BE2C (cell line): ENCODE measurements at regions not wholly inside any gene's neighbourhood (a gene's known extent, or its start where the extent isn't known, plus 50 kb on each side); places are given as distances from the start of the nearest gene placed in this dataset.

Source experiments
- DNase-seq: peaks from one replicate; pipeline ENCODE4 v3.0.0-alpha.2; 2020
- H3K27me3 ChIP-seq: fragments of 250-450 bp; sonication (Bioruptor Pico); 2 replicates; pipeline ENCODE4 v1.5.1; 2020; ENCODE audit warnings: mild to moderate bottlenecking
- H3K36me3 ChIP-seq: fragments of 250-450 bp; sonication (Bioruptor Pico); 2 replicates; pipeline ENCODE4 v1.5.1; 2020; ENCODE audit warnings: mild to moderate bottlenecking
- H3K4me1 ChIP-seq: fragments of 250-450 bp; sonication (Bioruptor Pico); 2 replicates; pipeline ENCODE4 v1.5.1; 2020
- H3K4me3 ChIP-seq: 2 replicates; pipeline ENCODE4 v1.5.1; 2011; ENCODE audit warnings: low read depth, low read length
- H3K9me3 ChIP-seq: fragments of 250-450 bp; sonication (Bioruptor Pico); 2 replicates; pipeline ENCODE4 v1.5.1; 2020
- TF ChIP-seq, protein P1 (sequence below): IDR thresholded peaks from 2 replicates; pipeline ENCODE4 v1.5.1; 2012; ENCODE audit warnings: mild to moderate bottlenecking, low read depth, low read length

DNA sequence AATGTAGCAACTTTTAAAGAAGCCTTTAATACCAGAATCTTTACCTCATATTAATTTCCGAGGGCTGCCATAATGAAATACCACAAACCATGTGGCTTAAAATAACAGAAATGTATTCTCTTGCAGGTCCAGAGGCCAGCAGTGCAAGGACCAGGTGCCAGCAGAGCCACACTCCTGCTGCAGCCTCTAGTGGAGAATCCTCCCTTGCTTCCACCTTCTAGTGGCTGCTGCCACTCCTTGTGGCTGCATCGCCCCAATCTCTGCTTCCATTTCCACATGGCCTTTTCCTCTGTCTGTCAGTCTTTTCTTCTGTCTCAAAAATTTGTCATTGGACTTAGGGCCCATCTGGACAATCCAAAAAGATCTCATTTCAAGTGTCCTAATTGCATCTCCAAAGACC, 401.5 kb downstream of the EFNA5 start:
- H3K4me3 ChIP-seq, result no peak overlapping the region
- no peaks in the 10 kb centered on the region for H3K9me3 ChIP-seq
- no peak for DNase-seq
- no peaks in the 10 kb centered on the region for H3K27me3 ChIP-seq
- no peaks in the 10 kb centered on the region for H3K36me3 ChIP-seq
- H3K4me1 ChIP-seq, result peaks cover 17% of the 10 kb centered on the region
- TF ChIP-seq, protein P1, sequence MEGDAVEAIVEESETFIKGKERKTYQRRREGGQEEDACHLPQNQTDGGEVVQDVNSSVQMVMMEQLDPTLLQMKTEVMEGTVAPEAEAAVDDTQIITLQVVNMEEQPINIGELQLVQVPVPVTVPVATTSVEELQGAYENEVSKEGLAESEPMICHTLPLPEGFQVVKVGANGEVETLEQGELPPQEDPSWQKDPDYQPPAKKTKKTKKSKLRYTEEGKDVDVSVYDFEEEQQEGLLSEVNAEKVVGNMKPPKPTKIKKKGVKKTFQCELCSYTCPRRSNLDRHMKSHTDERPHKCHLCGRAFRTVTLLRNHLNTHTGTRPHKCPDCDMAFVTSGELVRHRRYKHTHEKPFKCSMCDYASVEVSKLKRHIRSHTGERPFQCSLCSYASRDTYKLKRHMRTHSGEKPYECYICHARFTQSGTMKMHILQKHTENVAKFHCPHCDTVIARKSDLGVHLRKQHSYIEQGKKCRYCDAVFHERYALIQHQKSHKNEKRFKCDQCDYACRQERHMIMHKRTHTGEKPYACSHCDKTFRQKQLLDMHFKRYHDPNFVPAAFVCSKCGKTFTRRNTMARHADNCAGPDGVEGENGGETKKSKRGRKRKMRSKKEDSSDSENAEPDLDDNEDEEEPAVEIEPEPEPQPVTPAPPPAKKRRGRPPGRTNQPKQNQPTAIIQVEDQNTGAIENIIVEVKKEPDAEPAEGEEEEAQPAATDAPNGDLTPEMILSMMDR, result no peak

DNA sequence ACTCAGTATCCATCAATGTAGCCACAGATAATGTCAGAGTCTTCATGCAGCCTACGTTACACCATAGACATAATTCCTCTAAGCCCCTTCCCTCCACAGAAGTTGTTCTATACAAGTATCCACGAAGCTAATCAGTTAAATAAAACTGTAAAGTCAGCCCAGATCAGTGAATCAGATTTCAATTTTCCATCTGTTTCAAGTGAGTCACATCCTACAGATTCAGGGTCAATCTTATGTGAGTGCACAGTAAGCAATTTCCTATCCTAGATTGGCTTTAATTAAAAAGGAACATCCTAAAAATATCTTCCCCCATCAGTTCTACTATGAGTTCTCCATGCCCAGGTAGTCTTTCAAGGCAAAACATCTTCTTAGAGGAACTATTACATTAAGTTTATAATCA, 402.5 kb downstream of the EFNA5 start:
- Histone ChIP-seq H3K9me3 (no peaks in the 10 kb centered on the region), H3K27me3 (no peaks in the 10 kb centered on the region), H3K36me3 (no peaks in the 10 kb centered on the region), H3K4me1 (peaks cover 14% of the 10 kb centered on the region), H3K4me3 (no peak overlapping the region)
- TF ChIP-seq, protein P1, result no peak
- DNase-seq, result no peak

DNA sequence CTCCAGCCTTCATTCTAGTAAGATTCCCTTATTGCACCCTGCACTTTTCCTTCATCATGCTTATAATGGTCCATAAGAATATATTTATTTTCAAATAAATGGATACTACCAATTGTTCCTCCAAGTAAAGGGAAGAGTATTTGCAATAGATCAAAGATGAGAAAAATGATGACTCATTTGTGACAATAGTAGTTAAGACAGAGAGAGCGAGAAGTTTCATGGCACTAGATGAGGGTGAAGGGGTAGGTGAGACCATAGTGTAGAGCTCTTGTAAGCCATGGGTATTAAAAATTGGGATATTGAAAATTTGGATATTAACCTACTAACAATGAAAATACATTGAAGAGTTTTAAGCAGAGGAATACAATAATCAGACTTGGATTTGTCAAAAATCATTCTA, 404.6 kb downstream of the EFNA5 start:
- H3K4me3 ChIP-seq, result no peak overlapping the region
- no peaks in the 10 kb centered on the region for H3K9me3 ChIP-seq
- peaks cover 9% of the 10 kb centered on the region for H3K4me1 ChIP-seq
- no peak for DNase-seq
- H3K27me3 ChIP-seq, result no peaks in the 10 kb centered on the region
- TF ChIP-seq, protein P1, result no peak
- no peaks in the 10 kb centered on the region for H3K36me3 ChIP-seq

DNA sequence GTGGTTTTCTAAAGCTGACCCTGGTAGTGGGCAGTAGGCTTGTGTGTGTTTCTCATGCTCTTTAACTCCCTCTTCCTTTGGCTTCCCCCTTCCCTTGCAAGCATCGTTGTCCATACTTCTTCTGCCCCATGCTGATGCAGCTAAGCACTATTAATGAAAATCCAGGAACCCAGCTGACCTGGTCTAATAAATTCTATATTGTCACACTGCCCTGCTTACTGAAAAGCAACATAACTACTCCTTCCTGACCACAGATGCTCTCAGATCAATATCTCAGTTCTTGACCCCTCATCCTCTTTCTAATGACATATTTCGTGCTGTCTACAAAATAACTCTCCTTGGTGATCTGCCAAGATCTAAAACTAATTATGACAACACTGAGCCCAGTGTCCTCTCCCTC, 405.5 kb downstream of the EFNA5 start:
- no peaks in the 10 kb centered on the region for H3K27me3 ChIP-seq
- H3K36me3 ChIP-seq, result no peaks in the 10 kb centered on the region
- peaks cover 9% of the 10 kb centered on the region for H3K4me1 ChIP-seq
- TF ChIP-seq, protein P1, result no peak
- no peak for DNase-seq
- H3K4me3 ChIP-seq, result no peak overlapping the region
- 0 out of 2 replicates have a peak, but pooled peaks cover 2% of the 10 kb centered on the region for H3K9me3 ChIP-seq

DNA sequence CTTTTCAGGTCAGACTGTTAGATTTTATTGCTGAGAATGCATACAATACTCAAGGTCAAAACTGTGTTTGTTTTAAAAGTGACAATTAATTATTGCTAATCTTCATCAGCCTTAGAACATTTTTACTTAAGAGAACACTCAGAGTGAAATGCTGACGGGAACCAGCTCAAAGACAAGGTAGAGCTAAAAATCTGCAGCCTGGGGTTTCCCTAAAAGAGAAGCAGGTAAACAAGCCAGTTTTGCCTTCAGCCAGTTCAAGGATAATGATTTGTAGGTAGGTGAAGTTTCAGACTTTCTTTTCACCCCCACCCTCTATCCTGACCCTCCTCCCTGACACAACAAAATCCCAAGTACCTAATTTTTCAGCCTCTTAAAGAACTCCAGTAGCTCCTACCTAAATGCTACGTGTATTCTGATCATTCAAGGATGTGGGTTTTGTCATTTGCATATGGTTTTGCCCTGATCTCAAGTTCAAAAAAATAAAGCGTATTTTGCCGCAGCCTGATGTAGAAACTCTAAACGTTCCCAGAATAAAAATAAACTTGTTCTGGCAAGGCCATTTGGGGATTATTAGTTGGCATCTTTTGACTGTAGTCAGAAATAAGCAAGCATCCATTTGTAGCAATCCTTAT, 407.2 kb downstream of the EFNA5 start:
- DNase-seq, result no peak
- TF ChIP-seq, protein P1, result no peak
- peaks cover 9% of the 10 kb centered on the region for H3K4me1 ChIP-seq
- H3K9me3 ChIP-seq, result 0 out of 2 replicates have a peak, but pooled peaks cover 2% of the 10 kb centered on the region
- no peak overlapping the region for H3K4me3 ChIP-seq
- H3K36me3 ChIP-seq, result no peaks in the 10 kb centered on the region
- H3K27me3 ChIP-seq, result no peaks in the 10 kb centered on the region

DNA sequence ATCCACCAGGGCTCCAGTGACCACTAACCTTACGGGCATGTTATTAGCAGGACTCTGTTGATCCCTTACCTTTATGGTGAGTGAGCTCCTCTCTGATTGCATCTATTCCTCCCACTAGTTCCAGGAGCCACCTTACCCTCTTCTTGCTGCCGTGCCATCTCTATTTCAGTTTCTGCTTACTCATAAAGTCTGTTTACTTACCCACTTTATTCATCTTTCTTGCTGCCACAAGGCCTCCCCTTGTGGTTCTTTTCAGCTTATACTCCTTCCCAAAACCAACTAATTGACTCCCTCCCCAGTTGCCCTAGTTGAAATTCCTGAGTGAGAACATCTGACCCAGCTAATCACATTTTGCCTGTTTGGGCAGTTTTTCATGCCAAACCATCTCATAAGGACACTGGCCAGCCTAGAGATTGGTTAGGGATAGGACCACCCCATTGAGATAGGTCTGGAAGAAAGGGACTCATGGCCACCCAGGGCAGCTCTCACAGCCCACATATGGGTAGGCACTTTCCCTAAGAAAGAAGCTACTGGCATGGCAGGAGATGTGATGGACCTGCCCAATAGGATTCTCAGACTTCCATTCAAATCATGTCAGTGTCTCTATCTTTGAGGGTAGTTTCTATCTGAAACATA, 412.7 kb downstream of the EFNA5 start:
- peaks cover 10% of the 10 kb centered on the region for H3K4me1 ChIP-seq
- H3K27me3 ChIP-seq, result no peaks in the 10 kb centered on the region
- 0 out of 2 replicates have a peak, but pooled peaks cover 2% of the 10 kb centered on the region for H3K9me3 ChIP-seq
- TF ChIP-seq, protein P1, result no peak
- H3K4me3 ChIP-seq, result no peak overlapping the region
- no peaks in the 10 kb centered on the region for H3K36me3 ChIP-seq
- no peak for DNase-seq
